K562 (cell line): ENCODE measurements at regions not wholly inside any gene's neighbourhood (a gene's known extent, or its start where the extent isn't known, plus 50 kb on each side); places are given as distances from the start of the nearest gene placed in this dataset.

Experiments
- ATAC-seq: fragments of 200-7000 bp; cut with Tn5 transposase; 3 replicates; pipeline ENCODE4 v1.9.1; 2020; ENCODE audit warnings: moderate library complexity
- BruUV-seq: library from RNA; stranded (reverse); fragments of 400-500 nt; replicated peaks from 2 replicates; lab custom pipeline; 2021; lab: Mats Ljungman, UMichigan
- CTCF ChIA-PET: fragments of 300-600 bp; formaldehyde crosslinking; extraction: SDS; loops from one replicate; lab custom pipeline; 2021; ENCODE audit warnings: low intra/inter-chr PET ratio; lab: Yijun Ruan, JAX
- POLR2A ChIA-PET: fragments of 300-600, 350-650 bp; sonication (Branson Sonifier 250); formaldehyde crosslinking; extraction: SDS; loops from one replicate; lab custom pipeline; 2021; ENCODE audit warnings: antibody characterized with exemption, inconsistent platforms; lab: Yijun Ruan, JAX
- DNase-seq, 4 experiments: peaks; one replicate each; pipeline versions ENCODE4 v3.0.0 to v3.0.0-alpha.2; 2011 to 2018; ENCODE audit warnings: low spot score in 3 of 4, mixed read lengths in 3 of 4; ENCODE audit errors: extremely low read depth in 1 of 4
- FAIRE-seq: peaks from 2 replicates; lab custom pipeline; 2011; peaks lifted over from hg19 to GRCh38; lab: Jason Lieb, UNC
- H2AFZ ChIP-seq: 2 replicates; pipeline ENCODE4 v1.6.0; 2011; ENCODE audit warnings: low read depth, low read length, control low read depth, inconsistent platforms
- H3K27ac ChIP-seq: fragments of 200-600 bp; 3 replicates; pipeline ENCODE4 v1.8.0; 2011; ENCODE audit warnings: low read depth, mild to moderate bottlenecking, control low read depth, inconsistent platforms, low read length, moderate library complexity, mixed read lengths; ENCODE audit errors: extremely low read depth
- H3K27me3 ChIP-seq, 2 experiments: fragments of 300-600 bp in 1 of 2; 2 replicates in 1 of 2; 3 replicates in 1 of 2; pipeline versions ENCODE4 v1.6.0 to v1.8.0; 2011; ENCODE audit warnings: inconsistent platforms in 2 of 2, low read length in 2 of 2, mild to moderate bottlenecking in 1 of 2, mixed read lengths in 1 of 2, moderate library complexity in 1 of 2; ENCODE audit not compliant: control insufficient read depth in 2 of 2, insufficient read depth in 2 of 2
- H3K36me3 ChIP-seq: fragments of 300-600 bp; 3 replicates; pipeline ENCODE4 v1.8.0; 2011; ENCODE audit warnings: mild to moderate bottlenecking, low read length, inconsistent platforms; ENCODE audit not compliant: control insufficient read depth, insufficient read depth
- H3K4me1 ChIP-seq, 2 experiments: fragments of 200-600 bp in 1 of 2; replicated peaks in 1 of 2; 2 replicates in 1 of 2; 3 replicates in 1 of 2; pipeline versions ENCODE4 v1.5.1 to v1.8.0; 2011; ENCODE audit warnings: inconsistent platforms in 2 of 2, low read length in 2 of 2, mild to moderate bottlenecking in 1 of 2, mixed read lengths in 1 of 2, moderate library complexity in 1 of 2; ENCODE audit not compliant: control insufficient read depth in 2 of 2, insufficient read depth in 2 of 2
- H3K4me2 ChIP-seq: 2 replicates; pipeline ENCODE4 v1.6.1; 2011; ENCODE audit warnings: low read length, control low read depth, inconsistent platforms, mixed read lengths; ENCODE audit not compliant: insufficient read depth
- H3K4me3 ChIP-seq: fragments of 200-600 bp; sonication (generic), shearing (Covaris generic); 2 replicates; pipeline ENCODE4 v1.5.1; 2016; ENCODE audit warnings: control low read depth, inconsistent platforms
- H3K79me2 ChIP-seq: fragments of 200-600 bp; 3 replicates; pipeline ENCODE4 v1.8.0; 2011; ENCODE audit warnings: low read length, inconsistent platforms; ENCODE audit not compliant: control insufficient read depth, insufficient read depth
- H3K9ac ChIP-seq, 2 experiments: 2 replicates each; pipeline versions ENCODE4 v1.6.0 to v1.6.1; 2011; ENCODE audit warnings: low read depth in 2 of 2, low read length in 2 of 2, control low read depth in 1 of 2, inconsistent platforms in 1 of 2, mild to moderate bottlenecking in 1 of 2, mixed read lengths in 1 of 2; ENCODE audit not compliant: insufficient read depth in 1 of 2
- H3K9me1 ChIP-seq: one replicate; pipeline ENCODE4 v1.6.0; 2011; ENCODE audit warnings: inconsistent platforms, mild to moderate bottlenecking, low read length, moderate library complexity; ENCODE audit not compliant: control insufficient read depth, insufficient read depth
- H3K9me3 ChIP-seq: replicated peaks from 2 replicates; pipeline ENCODE4 v1.5.1; 2011; ENCODE audit warnings: low read depth, low read length, inconsistent platforms; ENCODE audit not compliant: control insufficient read depth, insufficient read depth
- H4K20me1 ChIP-seq: replicated peaks from 2 replicates; pipeline ENCODE4 v1.6.1; 2011; ENCODE audit warnings: low read length, inconsistent platforms, mixed read lengths; ENCODE audit not compliant: control insufficient read depth, insufficient read depth
- PHB2 ChIP-seq: fragments of 450-650 bp; IDR thresholded peaks from 2 replicates; pipeline ENCODE4 v1.6.1; 2017; ENCODE audit warnings: low read depth
- SIX5 ChIP-seq, 2 experiments: IDR thresholded peaks; 2 replicates each; pipeline ENCODE4 v1.6.1; 2011; ENCODE audit warnings: low read length in 2 of 2, borderline replicate concordance in 1 of 2, low read depth in 1 of 2, mild to moderate bottlenecking in 1 of 2, moderate library complexity in 1 of 2; ENCODE audit not compliant: insufficient read depth in 1 of 2
- ZFP36 ChIP-seq: fragments of 150-350 bp; IDR thresholded peaks from 2 replicates; pipeline ENCODE4 v1.6.1; 2018; ENCODE audit warnings: low read length, low read depth; ENCODE audit not compliant: partially characterized antibody
- WGBS: fragments of 100-300 bp; shearing (Covaris generic); methylation state at CpG from one replicate; pipeline ENCODE4 v1.1.6; 2016; ENCODE audit warnings: low coverage, mixed read lengths; ENCODE audit not compliant: insufficient coverage; ENCODE audit errors: missing lambda C conversion rate; 5-methylcytosine and 5-hydroxymethylcytosine counted together
- in situ Hi-C: fragments of 300-500 bp; cut with MboI; formaldehyde crosslinking; loops from 4 replicates; pipeline ENCODE4 v1.15.0; 2018; ENCODE audit warnings: inconsistent platforms, mixed read lengths
- intact Hi-C: fragments of 100-400 bp; cut with micrococcal nuclease; formaldehyde crosslinking; loops from 2 replicates; pipeline ENCODE4 v1.14.2; 2022
- TF ChIP-seq, protein P1 (sequence below): sonication (generic); formaldehyde crosslinking; IDR thresholded peaks from 2 replicates; pipeline ENCODE4 v1.8.1; 2023; ENCODE audit warnings: mild to moderate bottlenecking, missing genetic modification reagents
- TF ChIP-seq, protein P2 (sequence below): sonication (generic); formaldehyde crosslinking; IDR thresholded peaks from 2 replicates; pipeline ENCODE4 v1.8.0; 2023; ENCODE audit warnings: mild to moderate bottlenecking, missing genetic modification reagents
- TF ChIP-seq, protein P3 (sequence below): fragments of 150-350 bp; conservative IDR thresholded peaks from 2 replicates; pipeline ENCODE4 v1.6.1; 2014; ENCODE audit warnings: low read length

GRCh38 chr14:101022121-101022520, 118.6 kb upstream of the RTL1 start:
- TF ChIP-seq PHB2 (no peak), ZFP36 (peak; percentile 39), SIX5 (IDR thresholded peaks at IDR 0.05; ENCODE audit: borderline replicate concordance in 1 of 2, insufficient read depth in 1 of 2, low read depth in 1 of 2, low read length in 2 of 2) (no peak)
- TF ChIP-seq, protein P1, sequence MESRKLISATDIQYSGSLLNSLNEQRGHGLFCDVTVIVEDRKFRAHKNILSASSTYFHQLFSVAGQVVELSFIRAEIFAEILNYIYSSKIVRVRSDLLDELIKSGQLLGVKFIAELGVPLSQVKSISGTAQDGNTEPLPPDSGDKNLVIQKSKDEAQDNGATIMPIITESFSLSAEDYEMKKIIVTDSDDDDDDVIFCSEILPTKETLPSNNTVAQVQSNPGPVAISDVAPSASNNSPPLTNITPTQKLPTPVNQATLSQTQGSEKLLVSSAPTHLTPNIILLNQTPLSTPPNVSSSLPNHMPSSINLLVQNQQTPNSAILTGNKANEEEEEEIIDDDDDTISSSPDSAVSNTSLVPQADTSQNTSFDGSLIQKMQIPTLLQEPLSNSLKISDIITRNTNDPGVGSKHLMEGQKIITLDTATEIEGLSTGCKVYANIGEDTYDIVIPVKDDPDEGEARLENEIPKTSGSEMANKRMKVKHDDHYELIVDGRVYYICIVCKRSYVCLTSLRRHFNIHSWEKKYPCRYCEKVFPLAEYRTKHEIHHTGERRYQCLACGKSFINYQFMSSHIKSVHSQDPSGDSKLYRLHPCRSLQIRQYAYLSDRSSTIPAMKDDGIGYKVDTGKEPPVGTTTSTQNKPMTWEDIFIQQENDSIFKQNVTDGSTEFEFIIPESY, result no peak
- TF ChIP-seq, protein P2, sequence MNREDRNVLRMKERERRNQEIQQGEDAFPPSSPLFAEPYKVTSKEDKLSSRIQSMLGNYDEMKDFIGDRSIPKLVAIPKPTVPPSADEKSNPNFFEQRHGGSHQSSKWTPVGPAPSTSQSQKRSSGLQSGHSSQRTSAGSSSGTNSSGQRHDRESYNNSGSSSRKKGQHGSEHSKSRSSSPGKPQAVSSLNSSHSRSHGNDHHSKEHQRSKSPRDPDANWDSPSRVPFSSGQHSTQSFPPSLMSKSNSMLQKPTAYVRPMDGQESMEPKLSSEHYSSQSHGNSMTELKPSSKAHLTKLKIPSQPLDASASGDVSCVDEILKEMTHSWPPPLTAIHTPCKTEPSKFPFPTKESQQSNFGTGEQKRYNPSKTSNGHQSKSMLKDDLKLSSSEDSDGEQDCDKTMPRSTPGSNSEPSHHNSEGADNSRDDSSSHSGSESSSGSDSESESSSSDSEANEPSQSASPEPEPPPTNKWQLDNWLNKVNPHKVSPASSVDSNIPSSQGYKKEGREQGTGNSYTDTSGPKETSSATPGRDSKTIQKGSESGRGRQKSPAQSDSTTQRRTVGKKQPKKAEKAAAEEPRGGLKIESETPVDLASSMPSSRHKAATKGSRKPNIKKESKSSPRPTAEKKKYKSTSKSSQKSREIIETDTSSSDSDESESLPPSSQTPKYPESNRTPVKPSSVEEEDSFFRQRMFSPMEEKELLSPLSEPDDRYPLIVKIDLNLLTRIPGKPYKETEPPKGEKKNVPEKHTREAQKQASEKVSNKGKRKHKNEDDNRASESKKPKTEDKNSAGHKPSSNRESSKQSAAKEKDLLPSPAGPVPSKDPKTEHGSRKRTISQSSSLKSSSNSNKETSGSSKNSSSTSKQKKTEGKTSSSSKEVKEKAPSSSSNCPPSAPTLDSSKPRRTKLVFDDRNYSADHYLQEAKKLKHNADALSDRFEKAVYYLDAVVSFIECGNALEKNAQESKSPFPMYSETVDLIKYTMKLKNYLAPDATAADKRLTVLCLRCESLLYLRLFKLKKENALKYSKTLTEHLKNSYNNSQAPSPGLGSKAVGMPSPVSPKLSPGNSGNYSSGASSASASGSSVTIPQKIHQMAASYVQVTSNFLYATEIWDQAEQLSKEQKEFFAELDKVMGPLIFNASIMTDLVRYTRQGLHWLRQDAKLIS, result no peak
- TF ChIP-seq, protein P3, sequence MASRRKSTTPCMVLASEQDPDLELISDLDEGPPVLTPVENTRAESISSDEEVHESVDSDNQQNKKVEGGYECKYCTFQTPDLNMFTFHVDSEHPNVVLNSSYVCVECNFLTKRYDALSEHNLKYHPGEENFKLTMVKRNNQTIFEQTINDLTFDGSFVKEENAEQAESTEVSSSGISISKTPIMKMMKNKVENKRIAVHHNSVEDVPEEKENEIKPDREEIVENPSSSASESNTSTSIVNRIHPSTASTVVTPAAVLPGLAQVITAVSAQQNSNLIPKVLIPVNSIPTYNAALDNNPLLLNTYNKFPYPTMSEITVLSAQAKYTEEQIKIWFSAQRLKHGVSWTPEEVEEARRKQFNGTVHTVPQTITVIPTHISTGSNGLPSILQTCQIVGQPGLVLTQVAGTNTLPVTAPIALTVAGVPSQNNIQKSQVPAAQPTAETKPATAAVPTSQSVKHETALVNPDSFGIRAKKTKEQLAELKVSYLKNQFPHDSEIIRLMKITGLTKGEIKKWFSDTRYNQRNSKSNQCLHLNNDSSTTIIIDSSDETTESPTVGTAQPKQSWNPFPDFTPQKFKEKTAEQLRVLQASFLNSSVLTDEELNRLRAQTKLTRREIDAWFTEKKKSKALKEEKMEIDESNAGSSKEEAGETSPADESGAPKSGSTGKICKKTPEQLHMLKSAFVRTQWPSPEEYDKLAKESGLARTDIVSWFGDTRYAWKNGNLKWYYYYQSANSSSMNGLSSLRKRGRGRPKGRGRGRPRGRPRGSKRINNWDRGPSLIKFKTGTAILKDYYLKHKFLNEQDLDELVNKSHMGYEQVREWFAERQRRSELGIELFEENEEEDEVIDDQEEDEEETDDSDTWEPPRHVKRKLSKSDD, result no peak
- ATAC-seq, result no peak
- peaks cover 0 to 33% of the 10 kb centered on the region in 2 experiments; a peak in 2 of 5 replicates for H3K27me3 ChIP-seq

More at GRCh38 chr14:101022121-101022520, 118.6 kb upstream of the RTL1 start:
- no TSS peak for BruUV-seq
- WGBS, result 4% methylated on average over 4 of the region's 8 CpGs
- no peak overlapping the region for H3K4me3 ChIP-seq
- ChIA-PET POLR2A (no interaction called here), CTCF (no interaction called here)
- no peak overlapping the region for H3K4me2 ChIP-seq
- H3K36me3 ChIP-seq, result no peaks in the 10 kb centered on the region
- no peak overlapping the region for H3K9ac ChIP-seq
- in situ Hi-C loops, result no loop called here
- no peaks in the 10 kb centered on the region for H3K9me1 ChIP-seq
- H3K4me1 ChIP-seq, result no peaks in the 10 kb centered on the region; a peak in 1 of 5 replicates
- H3K9me3 ChIP-seq, result no peaks in the 10 kb centered on the region
- no peaks in the 10 kb centered on the region for H4K20me1 ChIP-seq
- intact Hi-C loops, result no loop called here
- H3K27ac ChIP-seq, result no peak overlapping the region
- DNase-seq (no peak), FAIRE-seq (no peak)
- H2AFZ ChIP-seq, result no peak overlapping the region
- no peaks in the 10 kb centered on the region for H3K79me2 ChIP-seq
